GM18517 (cell line): ENCODE measurements at regions not wholly inside any gene's neighbourhood (a gene's known extent, or its start where the extent isn't known, plus 50 kb on each side); places are given as distances from the start of the nearest gene placed in this dataset.
"Not testable (repeated sequence)": the region's sequence is repeated elsewhere in the genome, so short reads cannot be mapped to it uniquely, and the experiment has no call there.

Experiments used
- ATAC-seq: cut with Tn5 transposase; IDR thresholded peaks from one replicate; pipeline ENCODE4 v1.9.1; 2021; ENCODE audit warnings: mild to moderate bottlenecking, moderate library complexity; ENCODE audit not compliant: unreplicated experiment

DNA sequence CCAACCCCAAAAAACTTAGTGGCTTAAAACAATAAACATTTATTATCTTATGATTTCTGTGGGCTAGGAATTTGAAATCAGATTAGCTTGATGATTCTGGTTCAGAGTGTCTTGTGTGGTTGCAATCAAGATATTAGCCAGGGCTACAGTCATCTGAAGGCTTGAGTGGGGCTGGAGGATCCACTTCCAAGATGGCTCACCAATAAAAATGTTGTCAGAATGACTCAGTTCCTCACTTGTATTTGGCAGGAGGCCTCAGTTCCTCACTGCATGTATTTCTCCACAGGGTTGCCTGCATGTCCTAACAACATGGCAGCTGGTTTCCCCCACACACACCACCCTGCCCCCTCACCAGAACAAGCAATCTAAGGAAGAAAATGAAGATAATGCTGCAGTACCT is 98.2 kb upstream of the NIPBL start:
- ATAC-seq = no peak

DNA sequence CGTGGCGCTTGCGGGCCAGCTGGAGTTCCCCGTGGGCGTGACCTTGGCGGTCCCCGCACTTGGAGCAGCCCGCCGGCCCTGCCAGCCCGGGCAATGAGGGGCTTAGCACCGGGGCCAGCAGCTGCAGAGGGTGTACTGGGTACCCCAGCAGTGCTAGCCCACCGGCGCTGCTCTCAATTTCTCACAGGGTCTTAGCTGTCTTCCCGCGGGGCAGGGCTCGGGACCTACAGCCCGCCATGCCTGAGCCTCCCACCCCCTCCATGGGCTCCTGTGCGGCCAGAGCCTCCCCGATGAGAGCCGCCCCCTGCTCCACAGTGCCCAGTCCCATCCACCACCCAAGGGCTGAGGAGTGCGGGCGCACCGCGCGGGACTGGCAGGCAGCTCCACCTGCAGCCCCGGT is 94.0 kb upstream of the NIPBL start:
- ATAC-seq = not testable (repeated sequence)

DNA sequence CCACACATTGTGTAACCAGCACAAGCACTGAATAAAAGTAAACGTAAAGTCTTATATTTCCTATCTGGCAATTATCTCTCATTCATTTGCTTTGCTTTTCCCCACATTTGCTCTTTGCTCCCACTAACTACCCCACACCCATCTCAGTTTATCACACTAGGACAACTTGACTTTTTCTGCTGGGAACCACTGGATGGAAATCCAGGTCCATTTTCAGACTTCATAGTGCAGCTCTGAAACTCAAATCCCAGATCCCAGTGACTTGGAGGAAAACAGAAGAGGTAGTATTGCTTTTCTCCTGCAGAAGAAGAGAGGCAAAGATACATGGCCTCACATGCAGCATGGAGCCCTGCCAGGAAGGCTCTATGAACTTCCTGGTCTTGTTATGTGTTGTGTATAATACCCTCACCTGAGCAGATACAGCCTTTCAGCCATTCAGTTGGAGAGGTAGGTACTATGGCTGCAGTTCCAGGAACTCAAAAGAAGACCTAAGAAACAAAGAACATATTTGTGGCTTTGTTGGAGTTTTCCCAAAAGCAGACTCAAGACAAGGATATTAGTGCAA is 90.0 kb upstream of the NIPBL start:
- ATAC-seq = no peak

DNA sequence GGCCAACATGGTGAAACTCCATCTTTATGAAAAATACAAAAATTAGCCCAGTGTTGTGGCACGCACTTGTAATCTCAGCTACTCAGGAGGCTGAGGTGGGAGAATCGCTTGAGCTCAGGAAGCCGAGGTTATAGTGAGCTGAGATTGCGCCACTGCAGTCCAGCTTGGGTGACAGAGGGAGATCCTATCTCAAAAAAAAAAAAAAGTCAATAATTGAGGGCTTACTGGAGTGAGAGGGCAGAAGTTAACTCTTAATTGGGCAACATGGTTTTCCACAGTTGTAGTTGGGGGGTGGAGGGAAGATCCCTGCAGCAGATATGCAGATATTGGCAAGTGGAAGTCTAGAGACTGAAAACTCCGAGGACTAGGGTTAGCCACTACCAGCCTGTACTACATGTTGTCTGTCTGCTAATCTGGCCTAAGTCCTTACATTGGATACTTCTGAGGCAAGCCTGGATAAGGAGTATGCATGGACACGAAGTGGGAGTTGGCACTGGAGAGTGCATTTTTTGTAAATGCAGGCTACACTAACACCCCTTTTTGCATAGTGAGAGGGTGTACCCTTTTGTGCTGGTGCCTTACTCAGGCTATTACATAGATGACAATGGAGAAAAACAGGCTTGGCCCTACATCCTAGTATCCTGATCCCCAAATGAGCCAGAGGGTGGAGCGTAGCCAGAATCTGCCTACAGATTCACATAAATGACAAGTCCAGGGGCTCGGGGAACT is 89.0 kb upstream of the NIPBL start:
- no peak for ATAC-seq

DNA sequence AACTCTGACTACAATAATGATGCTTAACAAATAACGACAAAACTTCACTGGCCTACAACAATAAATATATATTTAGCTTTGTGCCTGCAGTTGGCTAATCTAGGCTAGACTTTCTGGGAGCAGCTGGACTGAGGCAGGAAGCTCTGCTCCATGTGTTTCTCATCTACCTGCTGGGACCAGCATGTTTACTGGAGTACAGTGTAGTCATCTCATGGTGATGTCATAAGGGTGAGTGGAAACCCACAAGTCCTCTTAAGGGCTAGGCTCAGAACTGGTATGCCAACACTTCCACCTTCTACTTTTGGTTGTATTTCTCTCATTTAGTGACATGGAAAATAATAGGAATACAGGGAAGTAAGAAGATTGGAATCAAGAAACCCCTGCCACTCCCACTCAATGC is 85.7 kb upstream of the NIPBL start:
- ATAC-seq = no peak

DNA sequence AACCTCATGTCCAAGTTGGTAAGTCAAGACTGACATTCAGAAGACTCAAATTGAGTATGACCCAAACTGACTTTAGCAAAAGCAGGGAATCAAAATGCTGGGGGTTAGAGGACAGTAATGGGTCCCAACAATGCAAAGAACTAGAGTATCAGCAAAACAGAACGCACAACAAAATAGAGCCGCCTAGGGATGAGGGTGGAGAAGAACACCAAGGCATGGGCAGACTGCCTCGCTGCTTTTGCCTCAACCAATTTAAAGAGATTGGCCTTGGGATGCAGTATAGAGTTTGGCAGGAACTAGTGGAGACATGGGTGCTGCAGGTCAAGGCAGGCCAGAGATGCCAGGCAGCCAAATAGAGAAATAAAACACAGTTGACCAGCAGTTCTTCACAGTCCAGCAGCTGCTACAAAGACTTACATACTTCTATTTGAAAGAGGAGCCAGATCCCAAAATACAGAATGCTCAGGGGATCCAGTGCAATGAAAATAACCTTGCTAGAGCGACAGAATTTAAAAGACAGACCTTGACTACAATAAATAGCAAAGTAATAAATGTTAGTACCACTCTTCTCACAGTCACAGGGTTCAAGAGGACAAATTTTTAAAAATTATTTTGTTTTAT is 83.9 kb upstream of the NIPBL start:
- no peak for ATAC-seq

DNA sequence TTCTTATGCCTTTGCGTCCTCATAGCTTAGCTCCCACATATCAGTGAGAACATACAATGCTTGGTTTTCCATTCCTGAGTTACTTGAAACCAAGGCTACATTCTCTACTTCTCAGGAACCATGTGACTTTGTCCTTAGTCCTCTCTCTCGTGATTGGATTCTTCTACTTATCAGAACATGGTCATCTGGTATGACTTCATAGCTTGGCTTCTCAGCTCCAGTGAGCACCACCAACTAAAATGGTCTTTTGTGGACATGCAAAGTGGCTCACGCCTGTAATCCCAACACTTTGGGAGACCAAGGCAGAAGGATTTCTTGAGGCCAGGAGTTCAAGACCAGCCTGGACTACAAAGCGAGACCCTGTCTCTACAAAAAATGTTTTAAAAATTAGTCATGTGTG is 81.2 kb upstream of the NIPBL start:
- ATAC-seq = no peak

DNA sequence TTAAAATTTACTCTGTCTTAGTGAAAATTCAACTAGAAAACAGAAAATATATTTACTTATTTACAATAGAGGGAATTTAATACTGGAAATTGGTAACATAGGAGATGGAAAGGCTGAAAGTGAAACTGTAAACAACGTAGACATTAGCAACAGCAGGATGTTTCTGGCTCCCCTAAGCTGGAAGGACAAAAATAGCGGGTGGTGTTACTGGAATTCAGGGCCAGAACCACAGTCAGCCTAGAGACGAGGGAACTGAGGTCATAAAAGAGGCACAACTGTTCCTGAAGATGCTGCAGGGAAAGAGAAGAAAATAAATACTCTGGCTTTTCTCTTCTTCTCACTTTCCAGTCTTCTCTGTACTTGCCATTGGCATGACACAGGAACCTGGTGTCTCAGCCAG is 80.4 kb upstream of the NIPBL start:
- ATAC-seq = no peak

DNA sequence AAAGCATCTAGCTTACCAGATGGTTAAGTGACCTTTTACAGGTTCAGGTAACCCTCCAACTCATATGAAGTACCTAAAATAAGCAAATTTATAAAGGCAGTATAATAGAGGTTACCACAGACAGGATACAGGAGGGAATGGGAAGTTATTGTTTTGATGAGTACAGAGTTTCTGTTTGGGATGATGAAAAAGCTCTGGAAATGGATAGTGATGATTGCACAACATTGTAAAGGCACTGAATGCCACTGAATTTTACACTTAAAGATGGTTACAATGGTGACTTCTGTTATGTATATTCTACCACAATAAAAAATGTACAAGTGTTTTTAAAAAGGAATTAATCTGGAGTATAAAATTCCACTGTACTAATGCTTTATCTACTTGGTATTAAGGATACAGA is 75.0 kb upstream of the NIPBL start:
- ATAC-seq = no peak

DNA sequence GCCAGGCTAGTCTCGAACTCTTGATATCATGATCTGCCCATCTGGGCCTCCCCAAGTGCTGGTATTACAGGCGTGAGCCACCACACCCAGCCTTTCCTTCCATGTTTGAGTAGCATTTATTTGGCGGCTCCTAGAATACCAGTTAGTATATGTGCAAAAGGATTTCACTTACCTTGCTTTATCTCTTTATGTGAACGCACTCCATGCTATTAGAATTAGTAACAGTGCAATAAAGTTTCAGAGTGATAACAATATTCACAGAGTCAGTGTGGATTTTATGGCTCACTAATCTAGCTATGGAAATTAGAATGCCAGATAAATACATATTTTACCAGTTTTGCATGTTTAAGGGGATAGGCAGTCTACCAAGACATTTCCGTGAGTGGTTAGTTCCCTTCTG is 74.4 kb upstream of the NIPBL start:
- no peak for ATAC-seq

DNA sequence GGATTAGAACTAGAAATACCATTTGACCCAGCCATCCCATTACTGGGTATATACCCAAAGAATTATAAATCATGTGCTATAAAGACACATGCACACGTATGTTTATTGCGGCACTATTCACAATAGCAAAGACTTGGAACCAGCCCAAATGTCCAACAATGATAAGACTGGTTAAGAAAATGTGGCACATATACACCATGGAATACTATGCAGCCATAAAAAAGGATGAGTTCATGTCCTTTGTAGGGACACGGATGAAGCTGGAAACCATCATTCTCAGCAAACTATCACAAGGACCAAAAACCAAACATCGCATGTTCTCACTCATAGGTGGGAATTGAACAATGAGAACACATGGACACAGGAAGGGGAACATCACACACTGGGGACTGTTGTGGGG is 63.3 kb upstream of the NIPBL start:
- ATAC-seq = not testable (repeated sequence)

DNA sequence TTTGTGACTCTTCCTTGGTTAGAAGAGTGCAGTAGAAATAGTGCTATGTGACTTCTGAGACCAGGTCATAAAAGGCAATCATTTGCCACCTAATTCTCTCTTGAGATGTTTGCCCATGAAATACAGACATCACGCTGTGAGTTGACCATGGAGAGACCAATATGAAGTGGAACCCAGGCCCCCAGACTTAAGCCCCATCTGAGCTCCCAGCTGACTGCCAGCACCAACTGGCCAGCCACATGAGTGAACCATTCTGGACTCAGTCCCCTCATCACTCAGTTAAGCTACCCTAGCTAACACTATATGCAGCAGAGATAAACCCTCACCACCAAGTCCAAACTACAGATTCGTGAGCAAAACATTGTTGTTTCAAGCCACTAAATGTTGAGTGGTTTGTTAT is 60.7 kb upstream of the NIPBL start:
- ATAC-seq = no peak

DNA sequence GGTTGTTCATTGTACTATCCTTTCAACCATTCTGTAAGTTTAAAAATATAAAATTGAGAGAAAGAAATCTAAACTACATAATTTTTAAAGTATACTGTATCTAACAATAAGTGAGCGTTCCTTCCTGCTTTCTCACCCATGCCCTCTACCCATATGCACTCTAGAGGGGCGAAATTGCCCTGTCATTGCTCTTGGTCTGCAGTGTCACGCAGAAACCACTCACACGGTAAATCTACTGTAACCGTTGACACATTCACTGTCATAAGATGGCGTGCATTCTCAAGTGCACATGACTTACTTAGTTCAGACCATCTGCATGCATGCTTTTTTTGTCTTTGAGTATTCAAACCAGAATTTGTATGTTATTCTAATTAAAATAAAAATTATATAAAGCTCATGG is 55.7 kb upstream of the NIPBL start:
- no peak for ATAC-seq

DNA sequence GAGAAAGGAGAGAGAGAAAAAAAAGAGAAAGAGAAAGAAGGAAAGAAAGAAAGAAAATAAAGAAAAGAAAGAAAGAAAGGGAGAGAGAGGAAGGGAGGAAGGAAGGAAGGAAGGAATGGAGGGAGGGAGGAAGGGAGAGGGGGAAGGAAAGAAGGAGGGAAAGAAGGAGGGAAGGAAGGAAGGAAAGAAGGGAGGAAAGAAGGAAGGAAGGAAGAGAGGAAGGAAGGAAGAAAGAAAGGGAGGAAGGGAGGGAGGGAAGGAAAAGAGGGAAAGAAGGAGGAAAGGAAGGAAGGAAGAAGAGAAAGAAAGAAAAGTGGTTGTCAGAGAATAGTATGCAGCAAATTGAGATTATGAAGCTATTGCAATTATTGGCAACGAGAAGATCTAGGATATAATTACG is 49.9 kb upstream of the NIPBL start:
- no peak for ATAC-seq
